RWPE1 (cell line): ENCODE measurements at regions not wholly inside any gene's neighbourhood (a gene's known extent, or its start where the extent isn't known, plus 50 kb on each side); places are given as distances from the start of the nearest gene placed in this dataset.
"Not testable (repeated sequence)": the region's sequence is repeated elsewhere in the genome, so short reads cannot be mapped to it uniquely, and the experiment has no call there.

Experiments used
- CTCF ChIA-PET: fragments of 350-600 bp; sonication (Branson Sonifier 250); formaldehyde crosslinking; extraction: SDS; loops from one replicate; lab custom pipeline; 2021; lab: Yijun Ruan, JAX
- POLR2A ChIA-PET: fragments of 400-600 bp; formaldehyde crosslinking; extraction: SDS; loops from one replicate; lab custom pipeline; 2020; ENCODE audit warnings: antibody characterized with exemption; ENCODE audit not compliant: low non-redundant PET; lab: Yijun Ruan, JAX
- DNase-seq: peaks from one replicate; pipeline ENCODE4 v3.0.0; 2012; ENCODE audit warnings: low spot score
- H3K27ac ChIP-seq: fragments of 450-650 bp; 2 replicates; pipeline ENCODE4 v1.5.1; 2017
- CTCF ChIP-seq: fragments of 450-650 bp; conservative IDR thresholded peaks from 2 replicates; pipeline ENCODE4 v1.5.1; 2017; ENCODE audit warnings: low read depth, mild to moderate bottlenecking

- ChIA-PET POLR2A (no interaction called here), CTCF (no interaction called here)
- no peak overlapping the region for H3K27ac ChIP-seq
- no peak for DNase-seq
- TF ChIP-seq CTCF = no peak
These were observed 624.4 kb upstream of the ACTRT1 start for GRCh38 chrX:128676651-128677050.

GRCh38 chrX:128674326-128675086 is 622.3 kb upstream of the ACTRT1 start:
- H3K27ac ChIP-seq, CTCF ChIA-PET, DNase-seq, POLR2A ChIA-PET: not testable (repeated sequence)

GRCh38 chrX:128664211-128664610 is 612.0 kb upstream of the ACTRT1 start:
- CTCF ChIA-PET = no interaction called here
- H3K27ac ChIP-seq = no peak overlapping the region
- TF ChIP-seq CTCF = no peak
- POLR2A ChIA-PET = no interaction called here
- no peak for DNase-seq

- DNase-seq = no peak
- ChIA-PET POLR2A (no interaction called here), CTCF (interaction anchor here (0.6 to 0.7 kb wide), 2 partner anchors 146 kb away, joined by 3 read pairs; no protein-coding TSS in a partner anchor)
- no peak for TF ChIP-seq CTCF
- no peak overlapping the region for H3K27ac ChIP-seq
These were observed 601.4 kb upstream of the ACTRT1 start for GRCh38 chrX:128653524-128654060.

- TF ChIP-seq CTCF = no peak
- ChIA-PET POLR2A (no interaction called here), CTCF (no interaction called here)
- DNase-seq = no peak
- no peak overlapping the region for H3K27ac ChIP-seq
These were observed 598.1 kb upstream of the ACTRT1 start for GRCh38 chrX:128650326-128650725.

GRCh38 chrX:128634754-128635153 is 582.6 kb upstream of the ACTRT1 start:
- DNase-seq = no peak
- no peak for TF ChIP-seq CTCF
- CTCF ChIA-PET = no interaction called here
- POLR2A ChIA-PET = no interaction called here
- no peak overlapping the region for H3K27ac ChIP-seq

GRCh38 chrX:128623361-128623760 is 571.2 kb upstream of the ACTRT1 start:
- no peak for DNase-seq
- H3K27ac ChIP-seq = no peak overlapping the region
- ChIA-PET CTCF (no interaction called here), POLR2A (no interaction called here)
- no peak for TF ChIP-seq CTCF
